Activated CD8-positive, alpha-beta memory T cell treated with anti-CD3 and anti-CD28 coated beads, Interleukin-2, amount 50 U/mL, for 48 hours (primary cell): ENCODE measurements at regions not wholly inside any gene's neighbourhood (a gene's known extent, or its start where the extent isn't known, plus 50 kb on each side); places are given as distances from the start of the nearest gene placed in this dataset.
"Not testable (repeated sequence)": the region's sequence is repeated elsewhere in the genome, so short reads cannot be mapped to it uniquely, and the experiment has no call there.

ENCODE experiments used
- DNase-seq: peaks from one replicate; pipeline ENCODE4 v3.0.0-alpha.2; 2020

DNA sequence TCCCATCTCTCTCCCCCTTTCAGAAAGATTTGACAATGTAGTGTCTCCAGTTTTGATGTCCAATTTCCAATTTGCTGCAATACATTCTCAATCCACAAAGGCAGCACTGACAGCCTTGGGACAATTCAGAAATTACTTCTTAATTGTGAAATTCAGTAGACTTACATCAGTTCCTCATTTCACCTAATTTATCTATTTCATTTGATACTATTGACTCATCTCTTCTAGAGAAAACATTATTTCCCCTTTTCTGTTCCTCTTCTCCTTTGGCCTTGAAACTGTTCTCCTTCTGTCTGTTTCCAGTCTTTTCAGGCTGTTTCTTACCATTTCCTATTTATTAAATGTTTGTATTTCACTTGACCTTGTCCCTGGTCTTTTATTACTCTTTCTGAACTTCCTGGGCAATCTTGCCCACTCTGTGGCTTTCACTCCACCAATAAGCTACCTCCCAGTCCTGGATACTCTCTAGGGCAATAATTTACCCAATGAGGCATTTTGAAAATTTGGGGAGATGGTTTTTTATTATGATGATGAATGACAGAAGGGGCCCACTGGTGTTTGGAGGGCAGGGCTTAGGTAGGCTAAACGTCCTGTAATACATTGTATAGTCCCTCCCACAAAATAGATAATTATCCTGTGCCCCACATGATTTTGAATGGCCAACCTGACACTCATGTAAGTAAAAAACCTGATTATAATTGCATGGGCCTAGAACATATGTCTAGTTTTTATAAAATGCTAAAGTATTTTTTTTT is 498.0 kb upstream of the BOD1L1 start:
- no peak for DNase-seq

DNA sequence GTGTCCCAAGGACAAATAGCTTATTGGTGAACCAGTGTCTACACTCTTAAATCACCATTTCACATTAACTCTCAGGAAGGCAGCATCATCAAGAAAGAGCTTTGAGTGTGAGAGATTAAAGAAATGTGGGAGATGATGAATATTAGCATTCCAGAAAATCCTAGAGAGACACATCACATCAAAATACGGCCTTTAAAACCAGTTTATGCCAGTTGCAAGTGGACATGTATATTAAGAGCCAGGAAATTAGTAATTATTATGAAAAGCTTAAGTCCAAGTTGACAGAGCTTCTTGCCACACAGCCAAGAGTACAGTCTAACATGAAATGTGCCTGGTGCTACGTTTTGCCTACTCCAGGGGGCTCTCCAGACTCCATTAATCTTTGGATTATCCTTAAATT is 503.0 kb upstream of the BOD1L1 start:
- no peak for DNase-seq

DNA sequence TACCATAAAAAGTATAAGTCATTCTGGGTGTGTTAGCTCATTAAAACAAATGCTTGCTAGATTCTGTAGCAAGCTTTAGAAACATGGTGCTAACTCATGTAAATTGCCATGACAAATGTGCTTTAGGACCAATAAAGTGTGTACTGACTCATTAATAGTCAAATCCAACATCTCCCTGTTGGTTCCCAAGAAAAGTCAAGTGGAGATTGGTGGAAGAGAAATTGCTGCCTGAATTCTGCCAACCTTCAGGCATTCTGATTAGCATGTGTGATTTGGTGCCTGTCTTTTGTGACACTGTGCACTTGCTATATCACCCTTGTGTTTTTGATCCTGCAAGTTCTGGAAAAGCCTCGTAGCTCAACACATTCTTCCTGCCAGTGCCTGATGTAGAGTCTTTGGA is 503.8 kb upstream of the BOD1L1 start:
- no peak for DNase-seq

DNA sequence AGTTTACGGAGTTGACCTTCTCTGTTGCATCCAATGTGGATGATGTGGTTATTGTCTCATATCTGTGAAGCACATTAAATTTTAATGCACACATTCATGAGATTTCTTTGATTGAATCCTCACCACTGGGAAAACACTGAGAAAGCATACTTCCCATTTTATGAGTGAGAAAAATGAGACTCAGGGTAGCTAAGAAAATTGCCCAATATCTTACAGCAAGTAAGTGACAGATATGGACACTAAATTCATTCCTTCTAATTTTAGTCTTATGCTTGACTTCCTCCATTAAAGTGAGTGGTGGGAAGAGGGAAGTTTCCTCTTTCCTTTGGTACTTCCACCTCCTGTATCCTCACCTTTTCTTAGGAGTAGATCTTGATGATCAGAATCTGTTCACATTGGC is 504.8 kb upstream of the BOD1L1 start:
- no peak for DNase-seq

DNA sequence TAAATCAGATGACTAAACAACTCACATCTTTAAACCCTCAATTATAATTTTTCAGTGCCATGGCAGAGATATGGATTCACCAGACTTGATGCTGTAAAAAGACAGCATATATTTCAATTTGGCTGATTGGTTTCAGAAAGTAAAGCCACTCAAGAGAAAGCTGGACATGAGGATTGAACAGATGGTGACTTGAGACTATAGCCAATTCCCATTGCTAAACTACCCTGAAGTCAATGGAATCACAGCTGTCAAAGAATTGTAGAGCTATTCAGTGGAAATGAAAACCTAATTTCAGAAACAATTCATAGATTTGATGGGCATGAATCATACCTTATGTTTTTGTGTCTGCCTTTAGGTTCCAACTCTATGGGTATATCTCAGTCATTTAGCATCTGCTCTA is 510.6 kb upstream of the BOD1L1 start:
- DNase-seq: no peak

DNA sequence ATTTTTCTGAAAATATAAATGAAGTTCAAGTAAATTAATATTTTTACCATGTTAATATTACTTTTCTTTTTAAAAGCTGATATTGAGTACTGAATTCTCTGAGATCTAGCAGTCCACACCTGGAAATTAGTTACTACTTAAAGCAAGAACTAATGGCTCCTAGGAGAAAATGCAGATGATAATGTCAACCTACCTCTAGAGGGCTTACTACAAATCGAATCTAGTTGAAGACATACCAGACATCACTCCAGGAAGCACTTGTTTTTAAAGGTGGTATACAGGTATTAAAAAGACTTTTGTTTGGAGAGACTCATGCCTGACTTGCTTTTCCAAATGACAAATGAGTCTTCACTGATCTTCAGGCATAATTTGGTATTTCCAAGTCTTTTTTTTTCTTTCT is 516.4 kb upstream of the BOD1L1 start:
- DNase-seq: no peak

DNA sequence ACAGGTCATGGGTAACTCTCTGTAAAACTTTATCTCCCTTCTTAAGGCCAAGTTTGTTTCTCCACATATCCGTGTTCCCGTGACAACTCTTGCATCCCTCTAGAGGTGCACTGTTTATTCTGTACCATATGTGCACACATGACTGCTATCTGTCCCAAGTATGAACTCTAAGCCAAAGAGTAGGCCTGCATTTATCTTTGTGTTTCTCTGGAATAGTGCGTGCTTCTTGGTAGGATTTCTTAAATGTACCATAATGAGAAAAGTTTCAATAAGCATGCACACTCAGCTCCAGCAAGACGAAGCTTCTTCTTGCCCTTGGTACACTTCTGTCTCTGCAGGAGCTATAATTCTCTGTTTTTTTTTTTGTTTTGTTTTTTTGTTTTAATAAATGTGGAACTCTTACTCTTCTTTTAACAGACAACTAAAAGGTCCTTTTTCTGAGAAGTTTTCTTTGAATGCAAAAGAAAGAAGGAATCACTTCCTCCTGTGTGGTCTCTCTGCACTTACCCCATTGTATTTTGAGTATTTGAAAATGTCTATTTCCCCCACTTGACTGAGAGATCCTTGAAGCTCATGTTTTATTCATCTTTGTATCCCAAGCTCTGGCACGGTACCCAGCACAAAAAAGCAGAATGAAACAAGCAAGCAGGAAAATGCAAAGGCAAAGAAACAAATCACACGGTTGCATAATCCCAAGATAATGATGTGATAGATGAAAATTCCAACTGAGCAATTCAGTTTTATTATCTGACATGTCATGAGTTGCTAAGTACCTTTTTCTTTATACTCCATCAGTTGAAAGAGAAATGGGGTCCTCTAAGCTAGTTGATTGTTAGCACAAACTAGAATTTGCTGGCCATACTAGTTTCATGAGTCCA is 521.9 kb upstream of the BOD1L1 start:
- DNase-seq: no peak

DNA sequence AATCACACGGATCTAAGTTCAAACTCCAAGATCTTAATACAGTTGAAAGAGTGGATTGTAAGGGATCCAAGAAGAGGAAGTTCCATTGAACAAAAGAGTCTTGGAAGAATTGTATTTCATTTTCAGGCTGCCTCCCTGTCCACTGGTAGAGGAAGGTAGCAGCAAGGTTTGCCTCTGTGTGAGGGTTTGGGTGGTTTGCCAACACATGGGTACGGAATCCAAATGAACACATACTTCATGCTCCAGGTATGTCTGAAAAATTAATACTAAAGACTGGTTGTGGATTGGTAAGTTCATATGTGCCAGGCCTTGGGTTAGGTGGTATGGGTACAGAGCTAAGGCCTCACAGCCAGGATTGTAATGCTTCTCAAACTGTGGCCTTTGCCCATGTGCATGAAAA is 523.6 kb upstream of the BOD1L1 start:
- DNase-seq: no peak

DNA sequence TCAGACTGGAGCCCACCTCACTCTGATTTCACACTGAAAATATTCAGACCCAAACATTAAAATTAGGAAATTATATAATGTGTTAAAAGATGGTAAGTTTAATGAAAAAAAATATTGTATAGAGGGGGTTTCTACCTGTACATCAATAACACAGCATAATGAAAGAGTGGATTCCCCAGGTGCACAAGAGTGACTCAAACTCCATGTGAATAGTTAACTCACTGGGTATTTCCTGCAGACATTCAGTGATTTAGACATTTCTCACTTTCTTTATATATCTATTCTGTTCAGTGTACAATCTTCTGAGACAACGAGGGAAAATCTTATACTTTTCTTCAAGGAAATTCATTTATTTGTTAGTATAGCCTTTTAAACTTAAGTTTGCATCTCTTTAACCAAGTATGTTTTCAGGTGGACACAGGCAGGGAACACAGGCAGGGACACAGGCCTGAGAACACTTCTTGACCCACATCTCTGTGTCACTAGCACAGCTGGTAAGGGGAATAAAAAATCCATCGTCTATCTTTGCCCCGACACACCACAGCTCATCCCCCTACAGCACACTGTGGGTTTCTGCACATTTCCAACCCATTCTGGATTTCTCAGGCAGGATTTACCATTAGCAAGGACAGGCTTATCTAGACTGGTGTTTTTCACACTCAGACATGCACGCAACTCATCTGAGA is 525.5 kb upstream of the BOD1L1 start:
- no peak for DNase-seq

DNA sequence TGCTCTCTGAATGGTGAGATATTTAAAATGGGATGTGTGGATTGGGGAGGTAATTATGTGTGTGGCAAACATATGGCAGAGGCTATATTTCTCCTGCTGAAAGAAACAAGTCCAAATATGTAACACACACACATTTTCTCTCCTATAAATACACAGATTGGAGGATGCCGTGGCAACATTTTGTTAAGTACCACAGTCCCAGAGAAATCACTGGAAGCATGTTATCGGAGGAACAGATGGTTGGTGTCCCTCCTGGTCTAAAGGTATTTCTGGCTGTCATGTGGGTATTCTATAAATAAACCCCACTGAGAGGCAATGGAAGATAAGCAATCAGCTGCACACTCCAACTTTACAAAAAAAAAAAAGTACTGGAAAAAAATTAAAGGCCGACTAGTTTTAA is 528.3 kb upstream of the BOD1L1 start:
- no peak for DNase-seq

DNA sequence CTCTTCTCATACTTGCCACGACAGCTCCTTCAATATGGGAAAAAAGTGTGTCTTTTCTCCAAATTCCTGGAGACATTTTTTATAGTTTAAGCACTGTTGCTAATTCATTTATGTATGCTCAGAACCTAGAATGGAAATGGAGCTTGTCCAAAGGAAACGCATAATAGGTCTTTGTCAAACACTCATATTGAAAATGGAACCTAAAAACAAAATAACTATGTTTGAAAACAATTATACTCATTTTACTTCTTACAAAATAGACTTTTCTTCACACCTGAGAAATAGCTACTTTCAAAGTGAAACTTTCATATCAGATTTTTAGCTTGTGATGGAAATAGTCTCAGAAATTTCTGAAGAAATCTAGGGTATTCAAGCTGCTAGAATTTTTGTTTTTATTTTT is 529.7 kb upstream of the BOD1L1 start:
- DNase-seq: no peak

DNA sequence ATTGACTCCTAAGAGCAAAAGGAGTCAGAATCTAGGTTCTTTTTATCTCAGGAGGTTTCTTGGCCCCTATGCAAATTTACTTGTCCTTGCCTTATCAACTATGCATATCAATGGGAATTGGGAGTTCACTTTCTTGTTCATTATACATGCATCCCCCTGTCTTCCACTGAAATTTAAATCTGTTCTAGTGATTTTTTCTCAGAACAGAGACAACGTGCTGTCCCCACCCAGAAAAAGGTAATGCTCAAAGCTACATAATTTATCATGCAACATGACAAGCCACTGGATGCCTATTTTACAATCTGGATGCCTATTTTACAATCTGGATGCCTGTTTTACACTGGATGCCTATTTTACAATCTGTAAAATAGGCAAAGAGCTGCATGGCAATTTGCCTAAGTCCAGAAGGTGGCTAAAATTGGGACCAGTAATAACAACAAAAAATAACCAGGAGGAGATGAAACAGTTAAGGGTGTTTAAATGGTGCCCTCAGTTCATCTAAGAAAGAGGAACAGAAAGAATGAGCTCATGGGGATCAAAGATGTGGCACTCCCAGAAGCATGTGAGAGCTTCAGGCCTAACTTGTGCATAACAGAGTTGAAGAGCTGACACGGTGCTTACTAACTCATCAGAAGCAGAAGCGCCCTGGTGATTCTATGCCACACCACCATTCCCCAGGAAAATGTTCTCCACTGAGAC is 537.8 kb upstream of the BOD1L1 start:
- no peak for DNase-seq

DNA sequence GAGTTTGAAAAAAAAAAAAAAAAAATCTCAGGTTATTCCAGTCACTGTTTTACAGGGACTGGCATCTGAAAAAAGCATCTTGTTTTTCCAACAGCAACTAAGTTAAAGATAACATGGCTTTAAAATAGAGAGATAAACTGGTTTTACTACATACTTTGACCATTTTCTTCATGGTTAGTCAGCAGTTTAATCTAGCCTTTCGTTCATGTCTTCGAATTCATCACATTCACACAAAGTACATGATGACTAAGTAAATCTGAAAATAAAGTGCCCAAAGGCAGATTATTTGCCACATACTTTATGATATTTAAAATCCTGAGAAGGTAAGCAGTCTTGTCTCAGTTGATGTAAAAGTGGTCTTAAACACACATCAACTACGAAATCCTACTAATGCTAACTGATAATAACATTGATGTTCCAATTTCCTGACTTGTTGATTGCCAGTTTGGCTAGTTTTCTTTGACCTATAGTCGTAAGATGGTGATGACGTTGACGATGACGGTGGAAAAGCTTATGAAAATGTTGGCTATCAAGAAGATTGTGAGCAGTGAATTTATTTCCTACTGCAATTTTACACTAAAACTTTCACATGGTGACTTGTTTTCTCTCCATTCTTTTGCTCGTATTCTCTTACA is 540.5 kb upstream of the BOD1L1 start:
- no peak for DNase-seq

DNA sequence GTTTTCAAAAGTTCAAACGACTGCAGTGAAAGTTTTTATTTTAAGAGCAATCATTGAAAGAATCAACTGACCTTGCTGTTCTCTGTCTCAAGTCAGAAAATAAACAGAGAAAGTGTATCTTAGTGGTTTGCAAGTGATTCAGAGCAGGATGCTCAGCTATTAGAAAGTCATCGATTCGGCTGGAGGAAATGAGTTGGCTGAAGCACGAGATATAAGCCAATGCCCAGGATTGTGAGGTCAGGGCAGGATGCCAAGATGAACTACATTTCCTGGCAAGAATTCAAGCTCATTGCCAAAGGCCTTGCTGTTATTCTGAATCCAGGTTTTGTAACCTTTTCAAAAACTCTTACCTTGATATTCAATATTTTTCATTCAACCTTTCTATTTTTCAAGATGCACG is 541.4 kb upstream of the BOD1L1 start:
- DNase-seq: no peak

DNA sequence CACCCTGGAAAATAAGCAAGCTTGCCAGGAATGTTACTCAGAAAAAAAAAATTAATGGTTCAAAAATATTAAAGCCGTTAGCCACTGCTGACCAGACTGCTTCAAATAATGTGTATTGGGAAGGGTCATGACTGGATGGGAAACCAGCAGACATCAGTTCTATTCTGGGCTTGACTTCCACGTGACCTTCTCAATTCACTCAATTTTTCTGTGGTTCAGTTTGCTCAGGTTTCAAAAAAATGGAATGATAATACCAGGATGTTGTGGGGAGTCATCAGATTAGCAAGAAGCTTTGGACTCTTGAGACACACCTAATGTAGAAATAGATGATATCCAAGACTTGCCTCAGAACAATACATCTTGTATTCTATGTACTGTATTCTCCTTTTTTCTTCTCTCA is 541.9 kb upstream of the BOD1L1 start:
- no peak for DNase-seq

DNA sequence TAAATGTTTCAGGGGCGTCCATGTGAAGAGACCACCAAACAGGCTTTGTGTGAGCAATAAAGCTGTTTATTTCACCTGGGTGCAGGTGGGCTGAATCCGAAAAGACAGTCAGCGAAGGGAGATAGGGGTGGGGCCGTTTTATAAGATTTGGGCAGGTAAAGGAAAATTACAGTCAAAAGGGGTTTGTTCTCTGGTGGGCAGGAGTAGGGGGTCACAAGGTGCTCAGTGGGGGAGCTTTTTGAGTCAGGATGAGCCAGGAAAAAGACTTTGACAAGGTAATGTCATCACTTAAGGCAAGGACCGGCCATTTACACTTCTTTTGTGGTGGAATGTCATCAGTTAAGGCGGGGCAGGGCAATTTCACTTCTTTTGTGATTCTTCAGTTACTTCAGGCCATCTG is 542.4 kb upstream of the BOD1L1 start:
- DNase-seq: not testable (repeated sequence)

DNA sequence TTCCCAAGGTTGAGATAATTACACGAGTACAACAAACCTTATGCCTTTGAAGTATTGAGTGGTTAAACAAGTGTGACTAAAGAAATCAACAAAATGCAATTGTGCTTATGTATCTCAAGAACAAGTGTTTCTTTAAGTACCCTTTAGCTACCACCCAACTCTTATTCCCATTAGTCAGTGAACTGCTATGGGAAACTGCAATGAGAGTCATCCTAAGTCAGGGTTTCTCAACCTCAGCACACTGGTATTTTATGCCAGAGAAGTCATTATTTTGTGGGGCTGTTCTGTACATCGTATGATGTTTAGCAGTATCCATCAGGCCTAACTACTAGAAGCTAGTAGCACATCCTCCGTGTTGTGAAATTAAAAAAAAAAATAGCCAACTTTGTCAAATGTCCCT is 549.1 kb upstream of the BOD1L1 start:
- no peak for DNase-seq

DNA sequence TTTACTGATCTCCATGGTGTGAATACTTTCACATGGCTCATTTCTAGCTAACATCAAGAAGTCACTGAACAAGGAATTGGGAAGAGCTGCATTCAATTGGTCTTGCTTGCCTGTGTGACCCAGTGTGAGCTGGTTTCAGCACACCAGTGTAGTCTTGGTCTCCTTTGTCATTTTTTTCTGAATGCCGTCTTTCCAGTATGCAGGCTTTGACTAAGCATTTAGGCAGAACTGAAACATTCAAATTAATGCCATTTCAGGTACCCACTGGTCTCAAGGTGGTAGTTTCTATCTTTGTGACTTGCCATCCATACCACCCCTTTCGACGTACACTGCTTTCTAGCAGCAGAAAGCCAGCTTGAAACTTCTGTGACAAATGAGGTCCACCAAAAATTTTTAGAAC is 550.5 kb upstream of the BOD1L1 start:
- DNase-seq: no peak

DNA sequence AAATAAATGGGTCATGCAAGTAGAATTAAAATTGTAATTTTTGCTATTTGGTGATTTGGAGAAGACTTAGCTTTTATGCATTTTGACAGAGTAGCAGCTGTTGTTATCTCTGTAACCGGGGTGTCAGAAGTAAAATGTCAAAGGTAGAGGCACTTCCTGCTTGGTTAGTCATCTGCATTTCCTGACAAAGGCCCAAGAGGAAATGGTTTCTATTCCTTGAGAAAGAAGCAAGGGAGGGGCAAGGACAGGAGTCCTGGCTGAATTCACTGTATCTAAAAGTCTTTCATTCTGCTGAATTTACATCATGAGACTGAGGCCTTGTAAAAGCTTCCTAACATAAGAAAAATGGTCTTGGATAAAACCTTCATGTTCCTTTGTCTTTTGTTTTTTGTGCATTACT is 550.9 kb upstream of the BOD1L1 start:
- DNase-seq: no peak

DNA sequence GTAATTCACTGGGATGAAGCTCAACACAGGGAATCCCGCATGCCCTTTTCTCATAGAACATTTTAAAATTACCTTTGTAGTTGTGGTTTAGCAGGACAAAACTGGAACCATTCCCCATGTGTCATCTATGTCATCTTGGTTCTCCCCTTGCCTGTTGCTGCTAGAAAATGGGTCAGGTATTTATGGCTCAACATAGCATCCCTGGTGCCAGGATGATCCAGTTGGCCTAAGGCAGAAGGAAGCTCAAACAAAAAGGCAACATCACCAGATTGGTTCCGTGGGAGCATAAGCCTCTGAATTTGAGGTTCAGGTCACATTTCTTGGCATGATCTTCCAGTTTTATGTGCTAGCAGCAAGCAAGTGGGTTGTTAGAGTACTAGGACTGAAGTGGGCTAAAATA is 552.6 kb upstream of the BOD1L1 start:
- DNase-seq: no peak

DNA sequence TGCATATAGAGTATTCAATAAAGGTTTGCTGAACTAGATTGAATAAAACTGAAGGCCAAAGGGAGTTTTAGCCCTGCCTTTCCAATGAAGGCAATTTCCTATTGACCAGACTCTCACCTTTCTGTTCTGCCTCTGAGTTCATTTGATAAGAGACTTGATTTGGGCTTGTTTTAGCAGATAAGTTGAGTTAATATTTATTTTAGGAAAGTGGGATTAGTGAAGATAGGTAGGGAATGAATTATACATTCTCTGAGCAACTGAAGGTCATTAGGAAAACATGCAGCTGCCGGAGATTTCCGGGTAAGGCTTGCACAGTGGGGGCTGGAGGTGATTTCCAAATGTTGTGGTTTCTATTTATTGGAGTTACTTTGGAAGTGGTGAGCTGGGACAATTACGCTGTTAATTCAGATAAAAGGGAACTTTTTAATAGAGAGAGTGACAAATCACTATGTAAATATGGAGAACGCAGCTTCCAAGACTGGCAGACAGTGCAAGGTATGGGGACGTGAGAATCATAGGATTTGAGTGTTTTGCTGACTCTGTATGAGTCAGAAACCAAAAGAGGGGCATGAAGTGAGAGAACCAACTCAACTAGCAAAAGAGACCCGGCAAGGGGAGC is 553.6 kb upstream of the BOD1L1 start:
- DNase-seq: no peak

DNA sequence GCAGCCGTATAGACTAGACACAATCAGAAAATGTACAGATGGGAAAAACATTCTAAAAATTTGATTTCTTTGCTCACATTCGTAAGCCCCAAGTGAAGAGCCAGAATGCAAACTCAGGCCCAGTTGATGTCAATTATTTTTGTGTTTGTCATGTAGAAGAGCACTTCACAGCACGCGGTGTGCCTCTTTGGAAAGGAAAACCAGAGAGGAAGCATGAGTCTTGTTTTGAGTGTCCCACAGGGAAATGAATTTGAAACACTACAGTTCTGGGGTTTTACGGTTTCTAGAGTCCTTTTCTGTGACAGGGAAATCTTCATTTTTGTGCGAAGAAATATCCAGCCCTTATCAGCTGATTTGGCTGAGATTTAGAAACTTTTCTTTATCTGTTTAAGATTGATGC is 554.6 kb upstream of the BOD1L1 start:
- DNase-seq: no peak
